Choroid plexus epithelial cell (primary cell): ENCODE measurements at regions not wholly inside any gene's neighbourhood (a gene's known extent, or its start where the extent isn't known, plus 50 kb on each side); places are given as distances from the start of the nearest gene placed in this dataset.

Experiments used
- DNase-seq: peaks from one replicate; pipeline ENCODE4 v3.0.0-alpha.2; 2010; ENCODE audit warnings: low read depth
- H3K4me3 ChIP-seq: 2 replicates; pipeline ENCODE4 v1.5.1; 2011; ENCODE audit warnings: low read depth, mild to moderate bottlenecking, control low read depth, low read length, moderate library complexity
- TF ChIP-seq, protein P1 (sequence below): conservative IDR thresholded peaks from 2 replicates; pipeline ENCODE4 v1.5.1; 2011; ENCODE audit warnings: low read depth, mild to moderate bottlenecking, control low read depth, inconsistent platforms, low read length, moderate library complexity

DNA sequence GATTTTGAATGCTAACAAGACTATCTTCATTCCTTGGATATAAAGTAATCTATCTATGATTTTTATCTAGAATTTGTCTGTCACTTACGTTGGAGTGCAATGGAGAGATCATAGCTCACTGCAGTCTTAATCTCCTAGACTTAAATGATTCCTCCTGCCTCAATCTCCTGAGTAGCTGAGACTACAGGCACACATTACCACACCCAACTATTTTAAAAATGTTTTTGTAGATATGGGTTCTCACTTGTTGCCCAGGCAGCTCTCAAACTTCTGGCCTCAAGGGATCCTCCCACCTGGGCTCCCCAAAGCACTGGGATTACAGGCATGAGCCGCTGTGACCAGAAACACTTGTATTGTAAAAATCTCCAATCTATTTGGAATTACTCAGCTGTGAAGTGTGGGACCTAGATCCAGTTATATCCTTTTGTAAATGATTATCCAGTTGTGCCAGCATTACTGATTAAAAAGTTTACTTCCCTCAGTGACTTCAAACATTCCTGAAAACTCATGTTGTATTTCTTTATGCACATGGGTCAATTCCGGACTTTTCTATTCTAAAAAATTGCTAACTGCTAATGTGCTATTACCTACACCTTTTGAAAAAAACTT lies 1793.8 kb upstream of the WWC1 start:
- no peak overlapping the region for H3K4me3 ChIP-seq
- no peak for DNase-seq
- TF ChIP-seq, protein P1, sequence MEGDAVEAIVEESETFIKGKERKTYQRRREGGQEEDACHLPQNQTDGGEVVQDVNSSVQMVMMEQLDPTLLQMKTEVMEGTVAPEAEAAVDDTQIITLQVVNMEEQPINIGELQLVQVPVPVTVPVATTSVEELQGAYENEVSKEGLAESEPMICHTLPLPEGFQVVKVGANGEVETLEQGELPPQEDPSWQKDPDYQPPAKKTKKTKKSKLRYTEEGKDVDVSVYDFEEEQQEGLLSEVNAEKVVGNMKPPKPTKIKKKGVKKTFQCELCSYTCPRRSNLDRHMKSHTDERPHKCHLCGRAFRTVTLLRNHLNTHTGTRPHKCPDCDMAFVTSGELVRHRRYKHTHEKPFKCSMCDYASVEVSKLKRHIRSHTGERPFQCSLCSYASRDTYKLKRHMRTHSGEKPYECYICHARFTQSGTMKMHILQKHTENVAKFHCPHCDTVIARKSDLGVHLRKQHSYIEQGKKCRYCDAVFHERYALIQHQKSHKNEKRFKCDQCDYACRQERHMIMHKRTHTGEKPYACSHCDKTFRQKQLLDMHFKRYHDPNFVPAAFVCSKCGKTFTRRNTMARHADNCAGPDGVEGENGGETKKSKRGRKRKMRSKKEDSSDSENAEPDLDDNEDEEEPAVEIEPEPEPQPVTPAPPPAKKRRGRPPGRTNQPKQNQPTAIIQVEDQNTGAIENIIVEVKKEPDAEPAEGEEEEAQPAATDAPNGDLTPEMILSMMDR: no peak

DNA sequence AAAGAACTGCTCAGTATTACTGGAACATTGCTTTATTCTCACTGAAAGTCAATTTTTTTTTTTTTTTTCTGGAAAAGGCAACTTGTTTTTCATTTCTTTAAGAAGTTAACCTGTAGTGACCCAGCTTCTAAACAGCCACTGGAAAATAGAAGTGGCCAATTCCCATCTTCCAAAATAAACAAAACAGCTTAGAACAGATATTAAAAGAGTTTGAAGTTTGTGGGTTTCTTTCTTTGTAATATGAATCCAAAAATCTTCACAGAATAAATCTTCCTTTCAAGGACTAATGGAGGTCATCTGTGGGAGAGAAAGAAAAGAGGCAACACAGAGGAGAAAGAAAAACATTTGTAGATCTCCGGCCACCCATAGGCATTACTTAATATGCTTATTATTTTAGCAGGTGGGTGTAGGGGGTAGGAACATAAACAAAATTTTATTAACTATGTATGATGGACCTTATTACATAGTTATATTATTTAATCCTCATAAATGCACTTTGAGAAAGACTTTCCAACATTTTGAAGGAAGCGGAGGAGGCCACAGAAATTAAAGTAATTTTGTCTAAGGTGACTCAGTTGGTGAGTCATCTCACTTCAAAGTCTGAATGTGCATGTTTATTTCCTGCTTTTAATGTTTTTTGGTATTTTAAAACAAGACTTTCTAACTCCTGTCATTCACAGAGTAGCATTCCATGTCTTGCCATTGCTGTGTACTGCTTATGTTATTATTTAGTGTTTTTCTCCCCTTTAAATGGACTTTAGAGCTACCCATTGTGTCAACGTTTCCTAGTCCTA lies 1791.8 kb upstream of the WWC1 start:
- no peak for DNase-seq
- TF ChIP-seq, protein P1: no peak
- H3K4me3 ChIP-seq: no peak overlapping the region

GRCh38 chr5:166503506-166503905 lies 1787.9 kb upstream of the WWC1 start:
- TF ChIP-seq, protein P1: no peak
- DNase-seq: no peak
- no peak overlapping the region for H3K4me3 ChIP-seq

DNA sequence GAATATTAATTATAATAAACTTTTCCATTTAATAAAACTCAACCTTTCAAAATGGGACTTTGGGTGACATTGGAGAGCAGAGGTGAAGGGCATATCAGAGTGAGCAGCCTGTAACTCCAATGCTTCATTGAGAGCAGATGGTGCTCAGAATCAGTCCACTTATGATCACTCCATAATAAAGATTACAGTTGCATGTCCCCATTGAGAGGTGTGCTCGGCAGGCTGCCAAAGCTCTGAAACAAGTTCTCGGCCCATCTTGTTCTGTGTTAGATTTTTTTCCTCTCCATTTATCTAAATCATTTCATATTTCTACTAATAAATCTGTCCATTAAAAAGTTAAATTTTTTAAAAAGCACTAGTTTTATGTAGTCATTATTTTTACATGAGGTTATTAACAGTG lies 1786.4 kb upstream of the WWC1 start:
- H3K4me3 ChIP-seq: no peak overlapping the region
- TF ChIP-seq, protein P1: no peak
- DNase-seq: no peak

DNA sequence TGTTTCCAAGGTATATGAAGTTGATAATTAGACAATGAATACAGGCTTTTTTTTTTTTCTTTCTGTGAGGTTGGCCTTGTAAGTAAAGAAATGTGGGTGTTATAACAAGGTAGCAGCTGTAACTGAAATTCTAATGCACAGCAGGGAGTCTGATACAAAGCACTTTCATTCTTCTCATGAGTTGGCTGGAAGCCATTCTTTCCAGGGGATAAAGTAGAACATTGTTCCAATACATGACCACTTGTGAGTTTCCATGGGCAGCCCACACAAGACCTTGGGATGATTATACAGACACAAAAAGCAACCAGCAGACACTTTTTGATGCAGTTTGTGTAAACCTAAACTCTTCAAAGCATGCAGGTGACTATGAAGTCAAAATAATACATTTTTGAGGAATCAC lies 1785.9 kb upstream of the WWC1 start:
- TF ChIP-seq, protein P1: no peak
- H3K4me3 ChIP-seq: no peak overlapping the region
- peak; percentile 1 for DNase-seq

DNA sequence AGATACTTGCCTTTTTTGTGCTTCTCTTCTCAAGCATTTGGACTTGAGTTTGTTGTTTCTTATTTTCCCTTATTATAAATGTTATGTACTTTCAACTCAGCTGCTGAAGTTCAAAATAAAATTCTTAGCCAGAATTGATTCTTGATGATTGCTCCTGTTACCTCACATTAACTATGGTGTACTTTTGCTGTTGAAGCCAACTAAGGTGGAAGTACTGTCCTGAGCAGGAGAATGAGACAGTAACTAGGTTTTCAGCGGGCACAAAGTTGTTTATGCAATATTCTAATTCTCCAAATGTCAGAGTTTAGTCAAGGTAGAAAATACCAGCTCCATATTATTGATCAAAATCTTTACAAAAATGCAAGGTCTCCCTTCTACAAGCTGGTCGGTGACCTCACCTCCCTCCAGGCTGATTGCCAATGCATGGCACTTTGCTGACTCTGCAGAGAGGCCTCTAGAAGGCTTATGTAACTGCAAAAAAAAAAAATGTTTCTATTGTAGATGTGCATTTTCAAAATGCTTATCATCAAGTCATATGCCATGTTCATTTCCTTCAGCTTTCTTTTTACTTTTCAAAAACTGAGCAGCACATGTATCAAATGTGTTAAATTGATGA lies 1783.5 kb upstream of the WWC1 start:
- TF ChIP-seq, protein P1: no peak
- DNase-seq: no peak
- H3K4me3 ChIP-seq: no peak overlapping the region

DNA sequence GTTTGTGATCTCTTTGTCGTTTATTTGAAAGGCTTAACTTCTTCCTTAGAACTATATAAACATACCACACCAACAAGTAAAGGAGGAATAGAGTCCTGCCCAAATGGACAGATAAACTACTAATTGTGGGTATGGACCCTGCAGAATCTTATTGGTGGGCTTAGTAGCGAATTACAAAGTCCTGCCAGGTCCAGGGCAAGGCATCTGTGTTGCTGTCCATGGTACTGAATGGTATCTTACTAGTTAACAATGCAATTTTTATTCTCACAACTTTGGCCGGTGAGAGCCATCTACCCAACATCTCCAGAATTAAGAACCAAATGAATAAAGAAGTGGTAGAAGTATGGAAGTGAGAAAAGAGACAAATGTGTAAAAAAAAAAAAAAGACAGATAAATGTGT lies 1782.4 kb upstream of the WWC1 start:
- DNase-seq: no peak
- TF ChIP-seq, protein P1: no peak

More for the DNA sequence above, 1782.4 kb upstream of the WWC1 start:
- no peak overlapping the region for H3K4me3 ChIP-seq
